K562 (cell line): ENCODE measurements at regions not wholly inside any gene's neighbourhood (a gene's known extent, or its start where the extent isn't known, plus 50 kb on each side); places are given as distances from the start of the nearest gene placed in this dataset.
A peak's percentile ranks its signal among the peaks of the same experiment; 100 is the strongest.

Experiments
- ATAC-seq: fragments of 200-7000 bp; cut with Tn5 transposase; 3 replicates; pipeline ENCODE4 v1.9.1; 2020; ENCODE audit warnings: moderate library complexity
- BruUV-seq: library from RNA; stranded (reverse); fragments of 400-500 nt; replicated peaks from 2 replicates; lab custom pipeline; 2021; lab: Mats Ljungman, UMichigan
- CTCF ChIA-PET: fragments of 300-600 bp; formaldehyde crosslinking; extraction: SDS; loops from one replicate; lab custom pipeline; 2021; ENCODE audit warnings: low intra/inter-chr PET ratio; lab: Yijun Ruan, JAX
- POLR2A ChIA-PET: fragments of 300-600, 350-650 bp; sonication (Branson Sonifier 250); formaldehyde crosslinking; extraction: SDS; loops from one replicate; lab custom pipeline; 2021; ENCODE audit warnings: antibody characterized with exemption, inconsistent platforms; lab: Yijun Ruan, JAX
- DNase-seq, 4 experiments: peaks; one replicate each; pipeline versions ENCODE4 v3.0.0 to v3.0.0-alpha.2; 2011 to 2018; ENCODE audit warnings: low spot score in 3 of 4, mixed read lengths in 3 of 4; ENCODE audit errors: extremely low read depth in 1 of 4
- FAIRE-seq: peaks from 2 replicates; lab custom pipeline; 2011; peaks lifted over from hg19 to GRCh38; lab: Jason Lieb, UNC
- H2AFZ ChIP-seq: 2 replicates; pipeline ENCODE4 v1.6.0; 2011; ENCODE audit warnings: low read depth, low read length, control low read depth, inconsistent platforms
- H3K27ac ChIP-seq: fragments of 200-600 bp; 3 replicates; pipeline ENCODE4 v1.8.0; 2011; ENCODE audit warnings: low read depth, mild to moderate bottlenecking, control low read depth, inconsistent platforms, low read length, moderate library complexity, mixed read lengths; ENCODE audit errors: extremely low read depth
- H3K27me3 ChIP-seq, 2 experiments: fragments of 300-600 bp in 1 of 2; 2 replicates in 1 of 2; 3 replicates in 1 of 2; pipeline versions ENCODE4 v1.6.0 to v1.8.0; 2011; ENCODE audit warnings: inconsistent platforms in 2 of 2, low read length in 2 of 2, mild to moderate bottlenecking in 1 of 2, mixed read lengths in 1 of 2, moderate library complexity in 1 of 2; ENCODE audit not compliant: control insufficient read depth in 2 of 2, insufficient read depth in 2 of 2
- H3K36me3 ChIP-seq: fragments of 300-600 bp; 3 replicates; pipeline ENCODE4 v1.8.0; 2011; ENCODE audit warnings: mild to moderate bottlenecking, low read length, inconsistent platforms; ENCODE audit not compliant: control insufficient read depth, insufficient read depth
- H3K4me1 ChIP-seq, 2 experiments: fragments of 200-600 bp in 1 of 2; replicated peaks in 1 of 2; 2 replicates in 1 of 2; 3 replicates in 1 of 2; pipeline versions ENCODE4 v1.5.1 to v1.8.0; 2011; ENCODE audit warnings: inconsistent platforms in 2 of 2, low read length in 2 of 2, mild to moderate bottlenecking in 1 of 2, mixed read lengths in 1 of 2, moderate library complexity in 1 of 2; ENCODE audit not compliant: control insufficient read depth in 2 of 2, insufficient read depth in 2 of 2
- H3K4me2 ChIP-seq: 2 replicates; pipeline ENCODE4 v1.6.1; 2011; ENCODE audit warnings: low read length, control low read depth, inconsistent platforms, mixed read lengths; ENCODE audit not compliant: insufficient read depth
- H3K4me3 ChIP-seq: fragments of 200-600 bp; sonication (generic), shearing (Covaris generic); 2 replicates; pipeline ENCODE4 v1.5.1; 2016; ENCODE audit warnings: control low read depth, inconsistent platforms
- H3K79me2 ChIP-seq: fragments of 200-600 bp; 3 replicates; pipeline ENCODE4 v1.8.0; 2011; ENCODE audit warnings: low read length, inconsistent platforms; ENCODE audit not compliant: control insufficient read depth, insufficient read depth
- H3K9ac ChIP-seq, 2 experiments: 2 replicates each; pipeline versions ENCODE4 v1.6.0 to v1.6.1; 2011; ENCODE audit warnings: low read depth in 2 of 2, low read length in 2 of 2, control low read depth in 1 of 2, inconsistent platforms in 1 of 2, mild to moderate bottlenecking in 1 of 2, mixed read lengths in 1 of 2; ENCODE audit not compliant: insufficient read depth in 1 of 2
- H3K9me1 ChIP-seq: one replicate; pipeline ENCODE4 v1.6.0; 2011; ENCODE audit warnings: inconsistent platforms, mild to moderate bottlenecking, low read length, moderate library complexity; ENCODE audit not compliant: control insufficient read depth, insufficient read depth
- H3K9me3 ChIP-seq: replicated peaks from 2 replicates; pipeline ENCODE4 v1.5.1; 2011; ENCODE audit warnings: low read depth, low read length, inconsistent platforms; ENCODE audit not compliant: control insufficient read depth, insufficient read depth
- H4K20me1 ChIP-seq: replicated peaks from 2 replicates; pipeline ENCODE4 v1.6.1; 2011; ENCODE audit warnings: low read length, inconsistent platforms, mixed read lengths; ENCODE audit not compliant: control insufficient read depth, insufficient read depth
- ASH1L ChIP-seq: fragments of 450-650 bp; IDR thresholded peaks from 2 replicates; pipeline ENCODE4 v1.6.1; 2018; ENCODE audit warnings: borderline replicate concordance, mild to moderate bottlenecking, low read depth; ENCODE audit not compliant: partially characterized antibody
- FOSL1 ChIP-seq: fragments of 200-800 bp; sonication (Bioruptor generic); conservative IDR thresholded peaks from 2 replicates; pipeline ENCODE4 v1.6.1; 2016; ENCODE audit warnings: missing genetic modification characterization, missing compliant biosample characterization
- TRIM24 ChIP-seq, 2 experiments: fragments of 450-650 bp; IDR thresholded peaks; 2 replicates each; pipeline ENCODE4 v1.6.1; 2016
- XRCC3 ChIP-seq: fragments of 450-650 bp; IDR thresholded peaks from 2 replicates; pipeline ENCODE4 v1.6.1; 2017; ENCODE audit warnings: mild to moderate bottlenecking, moderate library complexity
- ZNF146 ChIP-seq: IDR thresholded peaks from one replicate; pipeline ENCODE4 v1.6.1; 2018; ENCODE audit warnings: missing compliant biosample characterization; ENCODE audit not compliant: unreplicated experiment
- WGBS: fragments of 100-300 bp; shearing (Covaris generic); methylation state at CpG from one replicate; pipeline ENCODE4 v1.1.6; 2016; ENCODE audit warnings: low coverage, mixed read lengths; ENCODE audit not compliant: insufficient coverage; ENCODE audit errors: missing lambda C conversion rate; 5-methylcytosine and 5-hydroxymethylcytosine counted together
- in situ Hi-C: fragments of 300-500 bp; cut with MboI; formaldehyde crosslinking; loops from 4 replicates; pipeline ENCODE4 v1.15.0; 2018; ENCODE audit warnings: inconsistent platforms, mixed read lengths
- intact Hi-C: fragments of 100-400 bp; cut with micrococcal nuclease; formaldehyde crosslinking; loops from 2 replicates; pipeline ENCODE4 v1.14.2; 2022
- TF ChIP-seq, protein P1 (sequence below): IDR thresholded peaks from 2 replicates; pipeline ENCODE4 v1.6.1; 2014; ENCODE audit warnings: antibody characterized with exemption
- TF ChIP-seq, protein P2 (sequence below): sonication (generic); formaldehyde crosslinking; IDR thresholded peaks from 2 replicates; pipeline ENCODE4 v1.8.0; 2022; ENCODE audit warnings: mild to moderate bottlenecking, missing genetic modification reagents
- TF ChIP-seq, protein P3 (sequence below): sonication (generic); formaldehyde crosslinking; IDR thresholded peaks from 2 replicates; pipeline ENCODE4 v1.8.1; 2022; ENCODE audit warnings: missing genetic modification reagents

DNA sequence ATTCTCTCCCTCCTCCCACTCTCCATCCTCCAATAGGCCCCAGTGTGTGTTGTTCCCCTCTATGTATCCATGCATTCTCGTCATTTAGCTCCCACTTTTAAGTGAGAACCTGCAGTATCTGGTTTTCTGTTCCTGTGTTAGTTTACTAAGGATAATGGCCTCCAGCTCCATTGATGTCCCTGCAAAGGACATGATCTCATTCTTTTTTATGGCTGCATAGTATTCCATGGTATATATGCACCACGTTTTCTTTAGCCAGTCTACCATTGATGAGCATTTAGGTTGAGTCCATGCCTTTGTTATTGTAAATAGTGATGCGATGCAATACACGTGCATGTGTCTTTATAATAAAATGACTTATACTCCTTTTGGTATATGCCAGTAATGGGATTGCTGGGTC is 100.3 kb upstream of the USP9X start:
- no peaks in the 10 kb centered on the region for H3K79me2 ChIP-seq
- H3K36me3 ChIP-seq, result no peaks in the 10 kb centered on the region
- no peak overlapping the region for H3K4me2 ChIP-seq
- no peak overlapping the region for H3K27ac ChIP-seq
- no peak for DNase-seq
- intact Hi-C loops (no loop called here), in situ Hi-C loops (no loop called here)
- H3K9me1 ChIP-seq, result no peaks in the 10 kb centered on the region
- H3K4me1 ChIP-seq, result peaks cover 0 to 10% of the 10 kb centered on the region in 2 experiments; a peak in 3 of 5 replicates
- POLR2A ChIA-PET, result no interaction called here
- 54% methylated on average over 4 of the region's 4 CpGs for WGBS
- H4K20me1 ChIP-seq, result no peaks in the 10 kb centered on the region
- no peak overlapping the region for H3K4me3 ChIP-seq
- ATAC-seq, result no peak
- TF ChIP-seq ZNF146 (CRISPR knock-in tag) (peak; percentile 67), ASH1L (no peak), XRCC3 (no peak), FOSL1 (tag) (no peak), TRIM24 (IDR thresholded peaks at IDR 0.05) (no peak)
- TF ChIP-seq, protein P1, sequence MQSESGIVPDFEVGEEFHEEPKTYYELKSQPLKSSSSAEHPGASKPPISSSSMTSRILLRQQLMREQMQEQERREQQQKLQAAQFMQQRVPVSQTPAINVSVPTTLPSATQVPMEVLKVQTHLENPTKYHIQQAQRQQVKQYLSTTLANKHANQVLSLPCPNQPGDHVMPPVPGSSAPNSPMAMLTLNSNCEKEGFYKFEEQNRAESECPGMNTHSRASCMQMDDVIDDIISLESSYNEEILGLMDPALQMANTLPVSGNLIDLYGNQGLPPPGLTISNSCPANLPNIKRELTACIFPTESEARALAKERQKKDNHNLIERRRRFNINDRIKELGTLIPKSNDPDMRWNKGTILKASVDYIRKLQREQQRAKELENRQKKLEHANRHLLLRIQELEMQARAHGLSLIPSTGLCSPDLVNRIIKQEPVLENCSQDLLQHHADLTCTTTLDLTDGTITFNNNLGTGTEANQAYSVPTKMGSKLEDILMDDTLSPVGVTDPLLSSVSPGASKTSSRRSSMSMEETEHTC, result no peak
- TF ChIP-seq, protein P2, sequence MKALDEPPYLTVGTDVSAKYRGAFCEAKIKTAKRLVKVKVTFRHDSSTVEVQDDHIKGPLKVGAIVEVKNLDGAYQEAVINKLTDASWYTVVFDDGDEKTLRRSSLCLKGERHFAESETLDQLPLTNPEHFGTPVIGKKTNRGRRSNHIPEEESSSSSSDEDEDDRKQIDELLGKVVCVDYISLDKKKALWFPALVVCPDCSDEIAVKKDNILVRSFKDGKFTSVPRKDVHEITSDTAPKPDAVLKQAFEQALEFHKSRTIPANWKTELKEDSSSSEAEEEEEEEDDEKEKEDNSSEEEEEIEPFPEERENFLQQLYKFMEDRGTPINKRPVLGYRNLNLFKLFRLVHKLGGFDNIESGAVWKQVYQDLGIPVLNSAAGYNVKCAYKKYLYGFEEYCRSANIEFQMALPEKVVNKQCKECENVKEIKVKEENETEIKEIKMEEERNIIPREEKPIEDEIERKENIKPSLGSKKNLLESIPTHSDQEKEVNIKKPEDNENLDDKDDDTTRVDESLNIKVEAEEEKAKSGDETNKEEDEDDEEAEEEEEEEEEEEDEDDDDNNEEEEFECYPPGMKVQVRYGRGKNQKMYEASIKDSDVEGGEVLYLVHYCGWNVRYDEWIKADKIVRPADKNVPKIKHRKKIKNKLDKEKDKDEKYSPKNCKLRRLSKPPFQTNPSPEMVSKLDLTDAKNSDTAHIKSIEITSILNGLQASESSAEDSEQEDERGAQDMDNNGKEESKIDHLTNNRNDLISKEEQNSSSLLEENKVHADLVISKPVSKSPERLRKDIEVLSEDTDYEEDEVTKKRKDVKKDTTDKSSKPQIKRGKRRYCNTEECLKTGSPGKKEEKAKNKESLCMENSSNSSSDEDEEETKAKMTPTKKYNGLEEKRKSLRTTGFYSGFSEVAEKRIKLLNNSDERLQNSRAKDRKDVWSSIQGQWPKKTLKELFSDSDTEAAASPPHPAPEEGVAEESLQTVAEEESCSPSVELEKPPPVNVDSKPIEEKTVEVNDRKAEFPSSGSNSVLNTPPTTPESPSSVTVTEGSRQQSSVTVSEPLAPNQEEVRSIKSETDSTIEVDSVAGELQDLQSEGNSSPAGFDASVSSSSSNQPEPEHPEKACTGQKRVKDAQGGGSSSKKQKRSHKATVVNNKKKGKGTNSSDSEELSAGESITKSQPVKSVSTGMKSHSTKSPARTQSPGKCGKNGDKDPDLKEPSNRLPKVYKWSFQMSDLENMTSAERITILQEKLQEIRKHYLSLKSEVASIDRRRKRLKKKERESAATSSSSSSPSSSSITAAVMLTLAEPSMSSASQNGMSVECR (CRISPR knock-in tag), result no peak
- TF ChIP-seq, protein P3, sequence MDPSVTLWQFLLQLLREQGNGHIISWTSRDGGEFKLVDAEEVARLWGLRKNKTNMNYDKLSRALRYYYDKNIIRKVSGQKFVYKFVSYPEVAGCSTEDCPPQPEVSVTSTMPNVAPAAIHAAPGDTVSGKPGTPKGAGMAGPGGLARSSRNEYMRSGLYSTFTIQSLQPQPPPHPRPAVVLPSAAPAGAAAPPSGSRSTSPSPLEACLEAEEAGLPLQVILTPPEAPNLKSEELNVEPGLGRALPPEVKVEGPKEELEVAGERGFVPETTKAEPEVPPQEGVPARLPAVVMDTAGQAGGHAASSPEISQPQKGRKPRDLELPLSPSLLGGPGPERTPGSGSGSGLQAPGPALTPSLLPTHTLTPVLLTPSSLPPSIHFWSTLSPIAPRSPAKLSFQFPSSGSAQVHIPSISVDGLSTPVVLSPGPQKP (CRISPR knock-in tag), result no peak
- H3K27me3 ChIP-seq, result no peaks in the 10 kb centered on the region
- H3K9me3 ChIP-seq, result no peaks in the 10 kb centered on the region
- FAIRE-seq, result no peak
- no TSS peak for BruUV-seq
- H3K9ac ChIP-seq, result no peak overlapping the region
- CTCF ChIA-PET, result no interaction called here
- H2AFZ ChIP-seq, result no peak overlapping the region
